ENCODE measurements at regions not wholly inside any gene's neighbourhood (a gene's known extent, or its start where the extent isn't known, plus 50 kb on each side); places are given as distances from the start of the nearest gene placed in this dataset.

DNA sequence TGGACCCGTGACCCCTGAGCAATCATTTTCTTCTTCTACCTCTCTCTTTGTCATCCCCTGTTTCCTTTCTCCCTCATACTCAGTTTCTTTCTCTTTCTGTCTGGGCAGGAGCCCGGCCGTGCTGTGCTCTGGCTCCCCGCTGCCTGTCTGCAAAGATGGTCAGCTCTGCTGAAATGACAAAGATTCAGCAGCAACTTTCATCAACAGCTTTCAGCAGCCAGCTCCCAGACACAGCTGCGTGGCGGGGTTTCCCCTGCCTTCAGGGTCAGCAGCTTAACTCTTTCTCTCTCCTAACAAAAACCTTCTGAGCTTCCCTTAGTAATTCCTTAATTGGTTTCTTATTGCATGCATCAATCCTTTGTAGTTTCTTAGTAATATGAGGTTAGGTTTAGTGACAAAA lies 1234.4 kb downstream of the CNTNAP5 start:
- TF ChIP-seq POLR2A (IDR thresholded peaks at IDR 0.05), result no peak
- TF ChIP-seq, protein P1, sequence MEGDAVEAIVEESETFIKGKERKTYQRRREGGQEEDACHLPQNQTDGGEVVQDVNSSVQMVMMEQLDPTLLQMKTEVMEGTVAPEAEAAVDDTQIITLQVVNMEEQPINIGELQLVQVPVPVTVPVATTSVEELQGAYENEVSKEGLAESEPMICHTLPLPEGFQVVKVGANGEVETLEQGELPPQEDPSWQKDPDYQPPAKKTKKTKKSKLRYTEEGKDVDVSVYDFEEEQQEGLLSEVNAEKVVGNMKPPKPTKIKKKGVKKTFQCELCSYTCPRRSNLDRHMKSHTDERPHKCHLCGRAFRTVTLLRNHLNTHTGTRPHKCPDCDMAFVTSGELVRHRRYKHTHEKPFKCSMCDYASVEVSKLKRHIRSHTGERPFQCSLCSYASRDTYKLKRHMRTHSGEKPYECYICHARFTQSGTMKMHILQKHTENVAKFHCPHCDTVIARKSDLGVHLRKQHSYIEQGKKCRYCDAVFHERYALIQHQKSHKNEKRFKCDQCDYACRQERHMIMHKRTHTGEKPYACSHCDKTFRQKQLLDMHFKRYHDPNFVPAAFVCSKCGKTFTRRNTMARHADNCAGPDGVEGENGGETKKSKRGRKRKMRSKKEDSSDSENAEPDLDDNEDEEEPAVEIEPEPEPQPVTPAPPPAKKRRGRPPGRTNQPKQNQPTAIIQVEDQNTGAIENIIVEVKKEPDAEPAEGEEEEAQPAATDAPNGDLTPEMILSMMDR (IDR thresholded peaks at IDR 0.05 in 4 of 5, conservative IDR thresholded peaks at IDR 0.05 in 1 of 5), result no peak

Measured in gastrocnemius medialis (tissue), 4 donors.